Effector memory CD8-positive, alpha-beta T cell (primary cell): ENCODE measurements at regions not wholly inside any gene's neighbourhood (a gene's known extent, or its start where the extent isn't known, plus 50 kb on each side); places are given as distances from the start of the nearest gene placed in this dataset.
"Not testable (repeated sequence)": the region's sequence is repeated elsewhere in the genome, so short reads cannot be mapped to it uniquely, and the experiment has no call there.

Experiments
- ATAC-seq: fragments of 150-1000 bp; cut with Tn5 transposase; replicated peaks from 2 replicates; pipeline ENCODE4 v1.10.0; 2021; ENCODE audit warnings: mild to moderate bottlenecking, moderate library complexity
- DNase-seq, 3 experiments: peaks; one replicate each; pipeline ENCODE4 v3.0.0; 2021
- H3K27ac Mint-ChIP-seq, 2 donors: one replicate each; pipeline ENCODE4 v1.8.0; 2022; ENCODE audit warnings: mild to moderate bottlenecking in 2 of 2, mixed read lengths in 2 of 2, moderate library complexity in 2 of 2
- H3K27me3 Mint-ChIP-seq, 2 donors: one replicate each; pipeline ENCODE4 v1.8.0; 2022; ENCODE audit warnings: mixed read lengths in 2 of 2
- H3K36me3 Mint-ChIP-seq: one replicate; pipeline ENCODE4 v1.8.0; 2022; ENCODE audit warnings: mild to moderate bottlenecking, moderate library complexity, mixed read lengths; ENCODE audit not compliant: insufficient read depth
- H3K4me1 Mint-ChIP-seq, 2 donors: one replicate each; pipeline ENCODE4 v1.8.0; 2022; ENCODE audit warnings: low read depth in 2 of 2, mixed read lengths in 2 of 2
- H3K4me3 Mint-ChIP-seq, 2 donors: one replicate each; pipeline ENCODE4 v1.8.0; 2022; ENCODE audit warnings: mild to moderate bottlenecking in 2 of 2, mixed read lengths in 2 of 2, moderate library complexity in 2 of 2
- H3K9me3 Mint-ChIP-seq, 2 donors: one replicate each; pipeline ENCODE4 v1.8.0; 2022; ENCODE audit warnings: mixed read lengths in 2 of 2

DNA sequence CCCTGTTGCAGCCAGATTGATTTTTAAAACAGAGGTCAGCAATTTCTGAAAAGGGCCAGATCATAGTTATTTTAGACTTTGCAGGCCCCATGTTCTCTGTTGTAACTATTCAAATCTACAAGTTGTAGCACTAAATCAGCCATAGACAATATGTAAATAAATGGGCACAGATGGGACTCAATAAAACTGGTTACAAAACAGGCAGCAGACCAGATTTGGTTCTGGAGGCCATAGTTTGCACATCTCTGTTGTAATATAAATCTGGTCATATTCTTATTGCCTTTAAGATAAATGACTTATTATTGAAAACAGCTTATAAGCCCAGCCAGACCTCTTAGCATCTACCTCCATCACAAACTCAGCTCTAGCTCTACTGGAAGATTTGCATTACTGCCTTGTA is 114.0 kb upstream of the ARG1 start:
- no peaks in the 10 kb centered on the region for H3K9me3 Mint-ChIP-seq
- no peak overlapping the region for H3K4me3 Mint-ChIP-seq
- no peaks in the 10 kb centered on the region for H3K27me3 Mint-ChIP-seq
- no peak overlapping the region for H3K27ac Mint-ChIP-seq
- ATAC-seq (no peak), DNase-seq (no peak)
- peaks cover 4% of the 10 kb centered on the region for H3K36me3 Mint-ChIP-seq
- peaks cover 0 to 4% of the 10 kb centered on the region in 2 donors for H3K4me1 Mint-ChIP-seq

DNA sequence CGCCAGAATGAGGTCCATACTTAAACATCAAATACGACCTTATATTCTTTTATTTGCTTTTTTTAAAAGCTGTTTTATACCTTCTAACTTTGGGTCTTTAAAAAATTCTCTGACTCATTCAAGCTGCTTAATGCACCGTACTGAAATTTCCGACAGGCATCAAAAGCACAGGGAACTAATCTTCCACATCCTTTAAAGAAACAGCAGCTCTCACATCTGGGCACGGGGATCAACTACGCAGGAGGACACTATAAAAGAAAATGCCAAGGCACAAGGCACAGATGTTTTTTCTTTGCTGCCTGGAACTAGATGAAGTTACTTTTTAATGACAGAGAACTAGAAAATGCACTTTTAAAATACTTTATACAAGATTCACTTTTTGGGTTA is 112.4 kb upstream of the ARG1 start:
- Mint-ChIP-seq H3K9me3 (no peaks in the 10 kb centered on the region), H3K27ac (peak overlapping the region in 1 of 2 donors; percentile 26), H3K4me1 (peaks cover 0 to 4% of the 10 kb centered on the region in 2 donors), H3K27me3 (no peaks in the 10 kb centered on the region), H3K4me3 (no peak overlapping the region), H3K36me3 (peaks cover 4% of the 10 kb centered on the region)
- no peak for DNase-seq
- no peak for ATAC-seq

DNA sequence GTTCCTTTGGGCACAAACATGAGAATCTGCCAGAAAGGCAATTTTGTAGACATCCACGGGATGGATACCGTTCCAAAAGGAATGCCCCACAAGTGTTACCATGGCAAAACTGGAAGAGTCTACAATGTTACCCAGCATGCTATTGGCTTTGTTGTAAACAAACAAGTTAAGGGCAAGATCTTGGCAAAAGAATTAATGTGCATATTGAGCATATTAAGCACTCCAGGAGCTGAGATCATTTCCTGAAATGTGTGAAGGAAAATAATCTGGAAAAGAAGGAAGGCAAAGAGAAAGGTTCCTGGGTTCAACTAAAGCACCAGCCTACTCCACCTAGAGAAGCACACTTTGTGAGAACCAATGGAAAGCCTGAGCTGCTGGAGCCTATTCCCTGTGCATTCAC is 103.9 kb upstream of the ARG1 start:
- no peak for ATAC-seq
- Mint-ChIP-seq H3K27ac (no peak overlapping the region), H3K9me3 (peaks cover 0 to 2% of the 10 kb centered on the region in 2 donors), H3K4me3 (no peak overlapping the region), H3K27me3 (no peaks in the 10 kb centered on the region), H3K4me1 (no peaks in the 10 kb centered on the region), H3K36me3 (no peaks in the 10 kb centered on the region)
- DNase-seq = no peak

DNA sequence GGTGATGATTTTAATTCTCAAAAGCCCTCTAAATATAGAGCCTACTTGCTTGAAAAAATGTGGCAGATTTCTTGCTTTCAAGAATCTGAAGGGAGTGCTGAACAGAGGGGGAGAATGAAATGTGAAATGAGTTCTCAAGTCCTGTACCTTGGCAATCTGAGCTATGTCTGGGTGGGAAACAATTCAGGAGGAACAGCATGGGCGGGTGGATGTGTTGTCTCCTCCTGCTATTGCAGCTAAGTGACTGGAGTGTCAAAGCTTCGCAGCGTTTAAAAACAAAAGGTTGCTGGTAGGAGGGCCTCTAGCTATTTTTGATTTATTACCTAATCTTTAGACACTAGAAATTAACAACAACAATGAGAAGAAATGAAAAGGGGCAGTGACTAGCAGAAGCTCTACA is 102.5 kb upstream of the ARG1 start:
- Mint-ChIP-seq H3K4me1 (no peaks in the 10 kb centered on the region), H3K4me3 (no peak overlapping the region), H3K9me3 (peaks cover 0 to 2% of the 10 kb centered on the region in 2 donors), H3K27ac (no peak overlapping the region), H3K36me3 (no peaks in the 10 kb centered on the region), H3K27me3 (no peaks in the 10 kb centered on the region)
- DNase-seq = no peak
- no peak for ATAC-seq

DNA sequence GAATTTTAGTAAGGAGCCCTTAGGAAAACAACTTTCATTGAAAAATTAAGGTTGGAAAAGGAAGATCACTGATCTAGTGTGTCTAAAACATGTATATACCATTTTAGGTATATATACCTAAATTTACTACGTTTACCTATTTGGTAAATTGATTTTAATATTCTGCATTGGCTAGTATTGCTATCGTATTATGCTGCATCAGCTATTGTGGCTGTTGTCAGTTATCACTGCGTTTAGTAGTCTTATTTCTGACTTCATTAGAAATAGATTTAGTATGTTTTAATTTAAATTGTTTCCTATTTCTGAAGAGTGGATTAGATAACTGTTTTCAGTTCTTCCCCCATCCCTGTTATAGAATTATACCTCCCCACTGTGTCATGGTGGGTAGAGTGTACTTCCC is 101.7 kb upstream of the ARG1 start:
- no peak overlapping the region for H3K27ac Mint-ChIP-seq
- ATAC-seq (no peak), DNase-seq (no peak)
- H3K36me3 Mint-ChIP-seq = no peaks in the 10 kb centered on the region
- no peaks in the 10 kb centered on the region for H3K27me3 Mint-ChIP-seq
- H3K4me3 Mint-ChIP-seq = no peak overlapping the region
- no peaks in the 10 kb centered on the region for H3K4me1 Mint-ChIP-seq
- H3K9me3 Mint-ChIP-seq = peaks cover 0 to 2% of the 10 kb centered on the region in 2 donors

DNA sequence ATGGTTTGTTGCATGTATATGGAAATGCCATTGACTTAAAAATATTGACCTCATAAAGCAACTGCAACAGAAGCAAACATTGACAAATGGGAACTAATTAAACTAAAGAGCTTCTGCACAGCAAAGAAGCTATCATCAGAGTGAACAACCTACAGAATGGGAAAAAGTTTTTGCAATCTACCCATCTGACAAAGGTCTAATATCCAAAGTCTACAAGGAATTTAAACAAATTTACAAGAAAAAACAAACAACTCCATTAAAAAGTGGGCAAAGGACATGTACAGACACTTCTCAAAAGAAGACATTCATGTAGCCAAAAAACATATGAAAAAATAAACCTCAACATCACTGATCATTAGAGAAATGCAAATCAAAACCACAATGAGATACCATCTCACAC is 99.7 kb upstream of the ARG1 start:
- not testable (repeated sequence) for H3K27me3 Mint-ChIP-seq, ATAC-seq, H3K4me1 Mint-ChIP-seq, H3K9me3 Mint-ChIP-seq, H3K27ac Mint-ChIP-seq, DNase-seq, H3K4me3 Mint-ChIP-seq, H3K36me3 Mint-ChIP-seq

DNA sequence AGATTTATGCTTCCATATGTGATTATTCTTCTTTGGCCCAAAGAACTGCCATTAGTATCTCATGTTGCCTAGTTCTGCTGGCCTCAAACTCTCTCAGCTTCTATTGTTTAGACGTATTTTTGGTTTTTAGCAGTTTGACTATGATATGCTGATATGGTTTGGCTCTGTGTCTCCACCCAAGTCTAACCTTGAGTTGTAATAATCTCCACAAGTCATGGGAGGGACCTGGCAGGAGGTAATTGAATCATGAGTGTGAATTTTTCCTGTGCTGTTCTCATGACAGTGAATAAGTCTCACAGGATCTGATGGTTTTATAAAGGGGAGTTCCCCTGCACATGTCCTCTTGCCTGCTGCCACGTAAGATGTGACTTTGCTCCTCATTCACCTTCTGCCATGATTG is 96.7 kb upstream of the ARG1 start:
- peaks cover 0 to 2% of the 10 kb centered on the region in 2 donors for H3K9me3 Mint-ChIP-seq
- H3K4me1 Mint-ChIP-seq = no peaks in the 10 kb centered on the region
- ATAC-seq = no peak
- no peaks in the 10 kb centered on the region for H3K36me3 Mint-ChIP-seq
- H3K4me3 Mint-ChIP-seq = no peak overlapping the region
- H3K27me3 Mint-ChIP-seq = no peaks in the 10 kb centered on the region
- H3K27ac Mint-ChIP-seq = no peak overlapping the region
- no peak for DNase-seq

DNA sequence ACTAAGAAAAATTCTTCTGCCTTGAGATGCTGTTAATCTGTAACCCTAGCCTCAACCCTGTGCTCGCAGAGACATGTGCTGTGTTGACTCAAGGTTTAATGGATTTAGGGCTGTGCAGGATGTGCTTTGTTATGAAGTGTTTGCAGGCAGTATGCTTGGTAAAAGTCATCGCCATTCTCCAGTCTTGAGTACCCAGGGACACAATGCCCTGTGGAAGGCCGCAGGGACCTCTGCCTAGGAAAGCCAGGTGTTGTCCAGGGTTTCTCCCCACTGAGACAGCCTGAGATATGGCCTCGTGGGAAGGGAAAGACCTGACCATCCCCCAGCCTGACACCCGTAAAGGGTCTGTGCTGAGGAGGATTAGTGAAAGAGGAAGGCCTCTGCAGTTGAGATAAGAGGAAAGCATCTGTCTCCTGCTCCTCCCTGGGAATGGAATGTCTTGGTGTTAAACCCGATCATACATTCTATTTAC is 94.2 kb upstream of the ARG1 start:
- H3K36me3 Mint-ChIP-seq, H3K4me3 Mint-ChIP-seq, H3K4me1 Mint-ChIP-seq, DNase-seq, H3K27ac Mint-ChIP-seq, H3K27me3 Mint-ChIP-seq, H3K9me3 Mint-ChIP-seq, ATAC-seq: not testable (repeated sequence)

DNA sequence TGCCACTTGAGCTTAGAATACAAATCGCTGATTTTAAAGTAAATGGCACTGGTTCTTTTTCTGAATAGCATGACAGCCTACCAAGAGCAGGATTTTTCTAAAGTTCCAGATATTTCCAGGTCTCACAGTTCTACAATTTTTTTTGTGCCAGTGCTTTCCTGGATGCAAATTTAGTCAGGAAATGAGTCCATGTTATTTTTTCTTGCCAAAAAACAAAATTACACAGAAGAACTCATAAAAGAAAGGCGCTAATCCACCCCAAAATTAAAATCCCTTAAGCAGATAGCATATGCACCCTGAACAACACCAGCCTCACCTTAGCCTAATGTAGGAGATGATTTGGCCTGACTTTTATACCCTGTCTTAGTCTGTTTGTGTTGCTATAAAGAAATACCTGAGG is 86.4 kb upstream of the ARG1 start:
- H3K27me3 Mint-ChIP-seq = peaks cover 5 to 9% of the 10 kb centered on the region in 2 donors
- no peaks in the 10 kb centered on the region for H3K9me3 Mint-ChIP-seq
- peaks cover 0 to 3% of the 10 kb centered on the region in 2 donors for H3K4me1 Mint-ChIP-seq
- H3K27ac Mint-ChIP-seq = no peak overlapping the region
- H3K4me3 Mint-ChIP-seq = no peak overlapping the region
- no peak for DNase-seq
- ATAC-seq = no peak
- H3K36me3 Mint-ChIP-seq = no peaks in the 10 kb centered on the region

DNA sequence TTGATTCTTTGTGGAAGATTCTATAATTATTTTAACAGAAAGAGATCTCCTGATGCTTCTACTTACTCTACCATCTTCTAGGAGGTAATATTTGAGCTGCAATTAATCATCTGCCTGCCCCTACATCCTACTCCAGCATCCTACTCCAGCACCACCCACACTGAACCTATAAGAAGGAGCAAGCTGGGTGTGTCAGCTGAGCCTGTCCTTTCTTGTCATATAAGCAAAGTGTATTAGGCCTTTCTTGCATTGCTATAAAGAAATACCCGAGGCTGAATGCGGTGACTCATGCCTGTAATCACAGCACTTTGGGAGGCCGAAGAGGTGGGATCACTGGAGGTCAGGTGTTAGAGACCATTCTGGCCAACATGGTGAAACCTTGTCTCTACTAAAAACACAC is 84.2 kb upstream of the ARG1 start:
- no peak overlapping the region for H3K4me3 Mint-ChIP-seq
- H3K4me1 Mint-ChIP-seq = peaks cover 0 to 3% of the 10 kb centered on the region in 2 donors
- no peak overlapping the region for H3K27ac Mint-ChIP-seq
- DNase-seq = no peak
- H3K36me3 Mint-ChIP-seq = no peaks in the 10 kb centered on the region
- no peak for ATAC-seq
- peaks cover 5 to 9% of the 10 kb centered on the region in 2 donors for H3K27me3 Mint-ChIP-seq
- H3K9me3 Mint-ChIP-seq = no peaks in the 10 kb centered on the region

DNA sequence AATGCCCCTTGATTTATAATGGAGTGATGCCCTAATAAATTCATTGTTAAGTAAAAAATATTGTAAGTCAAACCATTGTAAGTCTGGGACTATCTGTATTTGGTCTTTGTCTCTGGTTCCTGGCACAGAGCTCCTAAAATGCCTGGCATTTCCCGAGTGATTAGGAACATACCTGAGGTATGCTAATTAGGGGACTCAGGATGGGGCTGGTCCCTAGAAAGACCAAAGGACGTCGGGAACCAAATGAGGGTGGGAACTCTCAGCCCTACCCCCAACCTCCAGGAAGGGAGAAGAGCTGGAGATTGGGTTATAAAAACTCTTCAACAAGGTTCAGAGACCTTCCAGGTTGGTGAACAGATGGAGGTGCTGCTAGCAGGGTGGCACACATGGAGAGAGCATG is 82.6 kb upstream of the ARG1 start:
- no peak overlapping the region for H3K27ac Mint-ChIP-seq
- ATAC-seq (no peak), DNase-seq (no peak)
- H3K9me3 Mint-ChIP-seq = no peaks in the 10 kb centered on the region
- H3K4me3 Mint-ChIP-seq = no peak overlapping the region
- peaks cover 0 to 5% of the 10 kb centered on the region in 2 donors for H3K27me3 Mint-ChIP-seq
- peaks cover 0 to 3% of the 10 kb centered on the region in 2 donors for H3K4me1 Mint-ChIP-seq
- no peaks in the 10 kb centered on the region for H3K36me3 Mint-ChIP-seq

DNA sequence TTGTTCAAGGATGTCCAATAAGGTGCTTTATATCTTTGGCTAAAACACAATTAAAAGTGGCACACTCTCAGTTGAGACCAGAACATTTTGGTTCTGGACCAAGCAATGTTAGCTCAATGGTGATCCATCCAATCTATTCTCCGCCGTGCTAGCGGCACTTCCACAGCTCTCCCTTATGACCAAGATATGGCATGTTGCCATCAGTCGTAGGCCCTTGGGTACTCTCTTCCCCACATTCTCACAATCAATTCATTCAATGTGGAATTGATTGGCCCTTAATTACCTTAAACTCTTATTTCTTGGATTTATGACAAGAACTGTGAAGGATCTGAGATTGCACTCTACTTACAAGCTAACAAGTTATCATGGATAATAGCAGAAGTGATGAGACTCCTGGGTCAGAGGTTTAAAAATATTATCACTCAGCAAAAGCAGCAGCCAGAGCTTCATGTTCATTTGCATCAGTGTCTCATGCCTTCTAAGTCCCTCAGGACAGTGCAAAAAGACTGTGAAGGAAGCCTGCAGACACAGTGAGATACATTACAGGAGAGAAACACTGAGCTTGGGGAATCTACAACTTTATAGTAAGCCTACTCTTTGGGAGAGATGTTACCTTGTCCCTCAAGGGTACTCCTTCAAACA is 80.0 kb upstream of the ARG1 start:
- Mint-ChIP-seq H3K4me3 (no peak overlapping the region), H3K36me3 (no peaks in the 10 kb centered on the region), H3K4me1 (no peaks in the 10 kb centered on the region), H3K27ac (no peak overlapping the region), H3K9me3 (no peaks in the 10 kb centered on the region), H3K27me3 (no peaks in the 10 kb centered on the region)
- DNase-seq (no peak), ATAC-seq (no peak)

DNA sequence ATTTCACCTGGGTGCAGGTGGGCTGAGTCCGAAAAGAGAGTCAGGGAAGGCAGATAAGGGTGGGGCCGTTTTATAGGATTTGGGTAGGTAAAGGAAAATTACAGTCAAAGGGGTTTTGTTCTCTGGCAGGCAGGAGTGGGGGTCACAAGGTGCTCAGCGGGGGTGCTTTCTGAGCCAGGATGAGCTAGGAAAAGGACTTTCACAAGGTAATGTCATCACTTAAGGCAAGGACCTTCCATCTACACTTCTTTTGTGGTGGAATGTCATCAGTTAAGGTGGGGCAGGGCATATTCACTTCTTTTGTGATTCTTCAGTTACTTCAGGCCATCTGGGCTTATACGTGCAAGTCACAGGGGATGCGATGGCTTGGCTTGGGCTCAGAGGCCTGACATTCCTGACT is 68.6 kb upstream of the ARG1 start:
- H3K27me3 Mint-ChIP-seq, ATAC-seq, H3K9me3 Mint-ChIP-seq, H3K4me1 Mint-ChIP-seq, DNase-seq, H3K27ac Mint-ChIP-seq, H3K36me3 Mint-ChIP-seq, H3K4me3 Mint-ChIP-seq: not testable (repeated sequence)

DNA sequence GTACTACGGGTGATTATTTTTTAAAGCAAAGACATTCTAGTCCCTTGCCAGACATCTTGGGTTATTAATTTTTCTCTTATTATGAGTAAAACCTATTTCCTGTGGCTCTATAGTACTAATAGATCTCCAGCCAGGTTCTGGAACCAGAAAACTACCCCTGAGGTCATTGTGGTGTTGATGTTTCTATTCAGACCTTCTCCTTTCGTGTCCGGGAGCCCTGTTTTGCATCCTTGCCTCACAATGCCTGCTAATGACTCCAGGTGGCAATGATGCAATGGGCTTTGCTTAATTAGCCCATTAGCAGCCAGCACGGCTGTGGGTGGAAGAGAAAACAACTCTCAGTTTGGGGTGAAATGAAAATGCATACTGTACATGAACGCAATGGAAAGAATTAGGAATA is 62.9 kb upstream of the ARG1 start:
- DNase-seq = no peak
- no peak overlapping the region for H3K4me3 Mint-ChIP-seq
- no peak for ATAC-seq
- no peak overlapping the region for H3K27ac Mint-ChIP-seq
- peaks cover 0 to 4% of the 10 kb centered on the region in 2 donors for H3K27me3 Mint-ChIP-seq
- H3K36me3 Mint-ChIP-seq = no peaks in the 10 kb centered on the region
- H3K9me3 Mint-ChIP-seq = no peaks in the 10 kb centered on the region
- H3K4me1 Mint-ChIP-seq = no peaks in the 10 kb centered on the region

DNA sequence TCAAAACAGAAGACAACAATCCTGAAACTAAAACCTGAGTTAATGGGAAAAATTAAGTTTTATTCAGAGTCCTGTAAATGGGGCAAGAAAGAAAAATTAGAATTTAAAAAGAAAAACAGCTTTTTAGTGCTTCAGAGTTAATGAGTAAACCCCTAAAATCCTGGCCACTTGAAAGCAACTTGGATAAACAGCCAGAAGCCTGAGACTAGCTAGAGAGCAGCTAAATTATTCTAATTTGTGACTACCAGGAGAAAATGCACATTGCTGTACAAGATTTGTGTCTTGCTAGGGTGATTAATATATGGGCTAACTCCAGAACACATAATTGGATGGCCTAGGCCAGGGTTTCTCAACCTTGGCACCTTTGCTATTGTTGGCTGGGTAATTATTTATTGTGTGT is 62.4 kb upstream of the ARG1 start:
- ATAC-seq (no peak), DNase-seq (no peak)
- Mint-ChIP-seq H3K4me1 (no peaks in the 10 kb centered on the region), H3K4me3 (no peak overlapping the region), H3K27me3 (peaks cover 0 to 4% of the 10 kb centered on the region in 2 donors), H3K9me3 (no peaks in the 10 kb centered on the region), H3K36me3 (no peaks in the 10 kb centered on the region), H3K27ac (no peak overlapping the region)
